Uterus (tissue), 2 donors: ENCODE measurements at regions not wholly inside any gene's neighbourhood (a gene's known extent, or its start where the extent isn't known, plus 50 kb on each side); places are given as distances from the start of the nearest gene placed in this dataset.

Experiments
- POLR2A ChIP-seq, 2 donors: fragments of 450-650 bp; IDR thresholded peaks; one replicate each; pipeline ENCODE4 v1.6.1; 2016; ENCODE audit warnings: antibody characterized with exemption in 2 of 2, mild to moderate bottlenecking in 1 of 2, moderate library complexity in 1 of 2
- TF ChIP-seq, protein P1 (sequence below), 4 experiments: fragments of 200-600 bp in 2 of 4; fragments of 450-650 bp in 2 of 4; sonication (generic) in 2 of 4; IDR thresholded peaks; one replicate each; pipeline ENCODE4 v1.5.1; 2016 to 2019; ENCODE audit warnings: antibody characterized with exemption in 4 of 4, mild to moderate bottlenecking in 2 of 4, moderate library complexity in 1 of 4

GRCh38 chr5:4766101-4766500 is 374.0 kb upstream of the ADAMTS16 start:
- TF ChIP-seq, protein P1, sequence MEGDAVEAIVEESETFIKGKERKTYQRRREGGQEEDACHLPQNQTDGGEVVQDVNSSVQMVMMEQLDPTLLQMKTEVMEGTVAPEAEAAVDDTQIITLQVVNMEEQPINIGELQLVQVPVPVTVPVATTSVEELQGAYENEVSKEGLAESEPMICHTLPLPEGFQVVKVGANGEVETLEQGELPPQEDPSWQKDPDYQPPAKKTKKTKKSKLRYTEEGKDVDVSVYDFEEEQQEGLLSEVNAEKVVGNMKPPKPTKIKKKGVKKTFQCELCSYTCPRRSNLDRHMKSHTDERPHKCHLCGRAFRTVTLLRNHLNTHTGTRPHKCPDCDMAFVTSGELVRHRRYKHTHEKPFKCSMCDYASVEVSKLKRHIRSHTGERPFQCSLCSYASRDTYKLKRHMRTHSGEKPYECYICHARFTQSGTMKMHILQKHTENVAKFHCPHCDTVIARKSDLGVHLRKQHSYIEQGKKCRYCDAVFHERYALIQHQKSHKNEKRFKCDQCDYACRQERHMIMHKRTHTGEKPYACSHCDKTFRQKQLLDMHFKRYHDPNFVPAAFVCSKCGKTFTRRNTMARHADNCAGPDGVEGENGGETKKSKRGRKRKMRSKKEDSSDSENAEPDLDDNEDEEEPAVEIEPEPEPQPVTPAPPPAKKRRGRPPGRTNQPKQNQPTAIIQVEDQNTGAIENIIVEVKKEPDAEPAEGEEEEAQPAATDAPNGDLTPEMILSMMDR (IDR thresholded peaks at IDR 0.05), result no peak
- no peak for TF ChIP-seq POLR2A (IDR thresholded peaks at IDR 0.05)
